ENCODE measurements at regions not wholly inside any gene's neighbourhood (a gene's known extent, or its start where the extent isn't known, plus 50 kb on each side); places are given as distances from the start of the nearest gene placed in this dataset.
"Not testable (repeated sequence)": the region's sequence is repeated elsewhere in the genome, so short reads cannot be mapped to it uniquely, and the experiment has no call there.

DNA sequence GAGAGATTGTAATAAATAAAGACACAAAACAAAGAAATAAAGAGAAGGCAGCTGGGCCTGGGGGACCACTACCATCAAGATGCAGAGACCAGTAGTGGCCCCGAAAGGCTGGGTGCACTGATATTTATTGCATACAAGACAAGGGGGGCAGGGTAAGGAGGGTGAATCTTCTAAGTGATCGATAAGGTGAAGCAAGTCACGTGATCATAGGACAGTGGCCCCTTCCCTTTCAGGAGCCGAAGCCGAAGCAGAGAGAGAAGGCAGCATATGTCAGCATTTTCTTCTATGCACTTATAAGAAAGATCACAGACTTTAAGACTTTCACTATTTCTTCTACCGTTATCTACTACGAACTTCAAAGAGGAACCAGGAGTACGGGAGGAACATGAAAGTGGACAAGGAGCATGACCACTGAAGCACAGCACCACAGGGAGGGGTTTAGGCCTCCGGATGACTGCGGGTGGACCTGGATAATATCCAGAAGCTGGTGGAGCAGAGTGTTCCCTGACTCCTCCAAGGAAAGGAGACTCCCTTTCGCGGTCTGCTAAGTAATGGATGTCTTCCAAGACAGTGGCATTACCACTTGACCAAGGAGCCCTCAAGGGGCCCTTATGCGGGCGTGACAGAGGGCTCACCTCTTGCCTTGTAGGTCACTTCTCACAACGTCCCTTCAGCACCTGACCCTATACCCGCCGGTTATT lies 126.4 kb downstream of the RBM46 start:
- DNase-seq, result not testable (repeated sequence)

GRCh38 chr4:154908168-154908567 lies 127.1 kb downstream of the RBM46 start:
- DNase-seq, result no peak

- no peak for DNase-seq
These were observed 130.0 kb downstream of the RBM46 start for GRCh38 chr4:154911097-154911496.

- DNase-seq, result no peak
These were observed 130.6 kb downstream of the RBM46 start for GRCh38 chr4:154911608-154912098.

GRCh38 chr4:154916068-154916467 lies 135.0 kb downstream of the RBM46 start:
- DNase-seq, result no peak

GRCh38 chr4:154927126-154927680 lies 146.1 kb downstream of the RBM46 start:
- no peak for DNase-seq

DNA sequence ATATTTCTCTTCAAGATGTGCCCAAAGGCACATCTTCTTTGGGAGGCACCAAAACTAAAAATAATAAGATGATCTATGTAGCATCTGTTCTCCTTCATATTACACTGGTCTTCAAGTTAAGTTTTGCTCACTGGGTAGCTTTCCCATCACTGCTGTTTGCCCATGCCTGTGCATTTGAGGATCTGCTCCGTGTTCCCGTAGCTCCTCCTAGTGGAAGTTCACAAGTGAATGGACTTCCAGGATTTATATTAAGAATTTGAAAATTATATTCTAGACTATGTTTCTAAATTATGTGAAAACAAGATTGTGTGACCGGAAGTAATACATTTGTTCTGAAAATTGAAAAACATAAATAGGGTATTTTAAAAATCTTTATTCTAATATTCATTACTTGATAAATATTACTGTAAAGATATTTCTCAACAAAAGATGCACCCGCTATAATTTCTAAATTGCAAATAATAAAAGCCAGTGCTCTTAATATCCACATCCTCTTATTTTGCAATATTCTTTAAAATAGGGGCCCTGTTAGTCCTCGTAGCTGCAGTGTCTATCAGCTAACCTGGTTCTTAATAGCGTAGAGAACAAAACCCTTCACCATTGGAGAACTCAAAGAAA lies 147.7 kb downstream of the RBM46 start:
- DNase-seq, result no peak

DNA sequence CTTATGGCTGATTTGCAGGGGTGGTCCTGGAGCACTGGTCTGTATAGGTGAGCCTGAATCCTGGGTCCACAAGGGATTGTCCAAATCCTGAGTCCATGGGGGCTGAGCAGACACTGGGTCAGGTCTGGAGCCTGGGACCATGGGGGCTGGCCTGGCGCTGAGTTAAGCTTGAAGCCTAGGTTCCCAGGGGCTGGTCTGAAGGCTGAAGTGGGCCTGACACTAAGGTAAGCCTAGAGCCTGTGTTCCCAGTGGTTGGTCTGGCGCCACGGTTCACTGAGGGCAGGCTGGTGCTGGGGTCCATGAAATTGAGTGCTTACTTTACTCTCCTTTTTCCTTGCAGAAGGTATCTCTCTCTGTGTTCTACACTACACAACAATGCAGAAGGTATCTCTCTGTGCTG lies 155.8 kb downstream of the RBM46 start:
- no peak for DNase-seq

DNA sequence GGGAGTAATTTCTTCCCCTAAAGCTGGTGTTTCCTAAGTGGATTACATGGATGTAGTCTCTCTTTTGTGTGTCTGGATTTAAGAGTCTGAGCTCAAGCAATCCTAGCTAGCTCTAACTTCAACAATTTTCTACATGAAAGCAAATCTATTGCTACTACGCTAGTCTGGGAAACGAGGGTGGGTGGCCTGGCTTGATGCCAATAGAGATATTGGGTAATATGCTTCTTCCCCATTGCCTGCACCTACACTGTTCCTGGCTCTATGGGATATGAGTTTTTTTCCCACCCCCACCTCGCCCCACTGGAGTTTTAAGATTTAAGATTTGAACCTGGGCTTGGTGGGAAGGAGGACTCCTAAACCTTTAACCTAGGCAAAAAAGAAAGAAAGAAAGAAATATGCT lies 158.8 kb downstream of the RBM46 start:
- no peak for DNase-seq

GRCh38 chr4:154942176-154942575 lies 161.1 kb downstream of the RBM46 start:
- DNase-seq, result no peak

- no peak for DNase-seq
These were observed 163.9 kb downstream of the RBM46 start for GRCh38 chr4:154944996-154945395.

GRCh38 chr4:154946113-154946512 lies 165.0 kb downstream of the RBM46 start:
- no peak for DNase-seq

- DNase-seq, result no peak
These were observed 172.6 kb downstream of the RBM46 start for GRCh38 chr4:154953691-154954090.

- no peak for DNase-seq
These were observed 173.0 kb downstream of the RBM46 start for GRCh38 chr4:154954117-154954516.

DNA sequence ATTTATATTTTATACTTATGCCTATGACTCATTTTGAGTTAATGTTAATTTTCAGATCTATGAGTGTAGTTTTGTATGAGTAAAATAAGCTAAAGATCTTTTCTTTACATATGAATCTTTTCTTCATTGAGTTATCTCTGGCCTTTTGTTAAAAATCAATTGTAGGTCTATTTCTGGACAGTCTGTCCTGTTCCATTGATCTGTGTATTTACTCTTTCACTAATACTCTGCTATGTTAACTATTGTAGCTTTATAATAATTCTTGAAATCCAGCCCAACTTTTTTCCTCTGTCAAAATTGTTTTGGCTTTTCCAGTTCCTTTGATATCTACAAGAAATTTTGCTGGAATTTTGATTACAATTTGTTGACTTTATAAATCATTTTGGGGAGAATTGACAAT lies 177.0 kb downstream of the RBM46 start:
- DNase-seq, result no peak

DNA sequence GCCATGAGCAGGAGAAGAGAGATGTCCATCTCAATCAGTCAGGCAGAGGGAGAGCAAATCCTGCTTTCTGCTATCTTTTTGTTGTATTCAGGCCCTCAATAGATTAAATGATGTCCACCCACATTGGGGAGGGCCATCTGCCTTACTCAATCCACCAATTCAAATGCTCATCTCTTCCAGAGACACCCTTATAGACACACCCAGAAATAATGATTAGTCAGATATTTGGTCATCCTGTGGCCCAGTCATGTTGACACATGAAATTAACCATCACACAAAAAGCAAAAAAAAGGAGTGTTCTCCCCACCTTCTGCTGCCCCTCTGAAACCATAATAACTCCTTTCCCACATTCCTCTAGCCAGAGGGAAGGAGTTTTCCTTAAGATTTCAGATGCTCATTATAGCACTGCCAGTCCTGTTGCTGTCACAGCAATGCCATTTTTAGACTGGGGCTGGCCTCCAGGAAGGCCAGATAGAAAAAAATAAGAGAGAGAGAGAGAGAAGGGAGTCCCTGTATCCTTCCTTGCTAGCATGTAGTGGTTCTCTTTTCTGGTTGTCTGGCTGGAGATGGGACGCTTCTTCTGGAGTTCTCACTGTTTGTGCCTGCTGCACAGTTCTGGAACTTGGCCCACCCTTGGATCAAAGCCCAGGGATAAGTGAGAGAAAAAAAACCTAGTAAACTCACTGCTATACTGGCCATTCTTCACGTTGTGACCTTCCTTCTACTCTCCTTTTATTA lies 177.7 kb downstream of the RBM46 start:
- DNase-seq, result no peak

- no peak for DNase-seq
These were observed 178.7 kb downstream of the RBM46 start for GRCh38 chr4:154959756-154960155.

- no peak for DNase-seq
These were observed 179.4 kb downstream of the RBM46 start for GRCh38 chr4:154960476-154960875.

GRCh38 chr4:154961263-154961662 lies 180.2 kb downstream of the RBM46 start:
- no peak for DNase-seq

- no peak for DNase-seq
These were observed 192.4 kb downstream of the RBM46 start for GRCh38 chr4:154973244-154974035.

- no peak for DNase-seq
These were observed 196.2 kb downstream of the RBM46 start for GRCh38 chr4:154977228-154977627.

Data from renal pelvis (tissue), 1 donor.